Muscle layer of duodenum (tissue), 2 donors: ENCODE measurements at regions not wholly inside any gene's neighbourhood (a gene's known extent, or its start where the extent isn't known, plus 50 kb on each side); places are given as distances from the start of the nearest gene placed in this dataset.

Experiments
- H3K27ac ChIP-seq: one replicate; pipeline ENCODE4 v1.7.0; 2013; ENCODE audit warnings: mild to moderate bottlenecking, low read length
- H3K27me3 ChIP-seq: one replicate; pipeline ENCODE4 v1.7.0; 2013; ENCODE audit warnings: low read depth, mild to moderate bottlenecking, control low read depth, low read length
- H3K36me3 ChIP-seq, 2 donors: one replicate each; pipeline ENCODE4 v1.7.0; 2013; ENCODE audit warnings: low read length in 2 of 2, control low read depth in 1 of 2, mild to moderate bottlenecking in 1 of 2; ENCODE audit not compliant: insufficient read depth in 2 of 2, control insufficient read depth in 1 of 2
- H3K4me1 ChIP-seq, 2 donors: one replicate each; pipeline ENCODE4 v1.7.0; 2013; ENCODE audit warnings: low read length in 2 of 2, mild to moderate bottlenecking in 2 of 2, control low read depth in 1 of 2, moderate library complexity in 1 of 2; ENCODE audit not compliant: insufficient read depth in 2 of 2, control insufficient read depth in 1 of 2
- H3K4me3 ChIP-seq, 2 donors: one replicate each; pipeline ENCODE4 v1.7.0; 2013; ENCODE audit warnings: low read length in 2 of 2, low read depth in 1 of 2, mild to moderate bottlenecking in 1 of 2
- H3K9me3 ChIP-seq, 2 donors: one replicate each; pipeline ENCODE4 v1.7.0; 2013; ENCODE audit warnings: low read length in 2 of 2, control low read depth in 1 of 2, mild to moderate bottlenecking in 1 of 2; ENCODE audit not compliant: control insufficient read depth in 1 of 2
- donor health status: healthy.

- Histone ChIP-seq H3K4me1 (peaks cover 4 to 15% of the 10 kb centered on the region in 2 donors), H3K27ac (no peak overlapping the region), H3K4me3 (no peak overlapping the region), H3K9me3 (no peaks in the 10 kb centered on the region), H3K36me3 (peaks cover 0 to 3% of the 10 kb centered on the region in 2 donors), H3K27me3 (no peaks in the 10 kb centered on the region)
Observed at GRCh38 chr11:122175306-122175705, 59.3 kb upstream of the BLID start.

DNA sequence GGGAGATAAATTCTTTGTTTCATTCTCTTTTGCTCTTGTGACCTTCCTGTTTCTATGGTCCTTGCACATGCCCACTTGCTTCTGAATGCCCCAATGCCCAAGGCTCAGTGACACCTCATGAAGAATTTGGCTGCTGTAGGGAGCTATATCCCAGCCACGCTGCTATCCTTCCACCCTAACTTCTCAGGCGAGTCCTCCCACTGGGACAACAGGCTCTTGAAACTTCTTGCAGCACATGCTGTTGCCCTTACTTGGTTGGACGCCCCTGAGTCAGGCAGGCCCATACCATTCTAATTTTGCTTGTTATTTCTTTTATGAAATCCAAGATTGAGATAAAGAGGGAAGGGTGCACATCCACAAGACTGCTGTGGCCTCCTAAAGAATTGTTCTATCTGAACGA lies 57.6 kb upstream of the BLID start:
- Histone ChIP-seq H3K27ac (no peak overlapping the region), H3K27me3 (no peaks in the 10 kb centered on the region), H3K36me3 (peaks cover 0 to 3% of the 10 kb centered on the region in 2 donors), H3K4me1 (peaks cover 0 to 5% of the 10 kb centered on the region in 2 donors), H3K4me3 (no peak overlapping the region), H3K9me3 (no peaks in the 10 kb centered on the region)

DNA sequence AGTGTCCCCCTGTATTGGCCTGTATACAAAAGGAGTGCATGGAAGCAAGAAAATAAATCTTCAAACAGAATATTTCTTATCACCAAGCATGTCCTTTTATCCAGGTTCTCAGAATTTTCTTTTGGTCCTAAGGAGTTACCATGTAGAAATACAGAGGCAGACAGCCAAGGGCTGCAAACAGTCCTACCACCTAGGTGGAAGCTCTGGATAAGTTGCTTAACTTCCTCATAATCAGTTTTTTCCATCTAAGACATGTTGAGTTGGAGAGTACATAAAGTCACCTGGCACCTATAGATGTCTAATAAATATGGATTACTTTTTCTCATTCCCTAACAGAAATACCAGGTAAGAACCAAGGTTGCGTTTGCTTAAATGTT lies 57.0 kb upstream of the BLID start:
- Histone ChIP-seq H3K9me3 (no peaks in the 10 kb centered on the region), H3K4me3 (no peak overlapping the region), H3K4me1 (peaks cover 0 to 5% of the 10 kb centered on the region in 2 donors), H3K36me3 (peaks cover 0 to 3% of the 10 kb centered on the region in 2 donors), H3K27ac (no peak overlapping the region), H3K27me3 (no peaks in the 10 kb centered on the region)

- Histone ChIP-seq H3K4me3 (no peak overlapping the region), H3K36me3 (peaks cover 0 to 3% of the 10 kb centered on the region in 2 donors), H3K27ac (no peak overlapping the region), H3K27me3 (no peaks in the 10 kb centered on the region), H3K9me3 (no peaks in the 10 kb centered on the region), H3K4me1 (peaks cover 0 to 5% of the 10 kb centered on the region in 2 donors)
Observed at GRCh38 chr11:122172352-122173073, 56.5 kb upstream of the BLID start.

DNA sequence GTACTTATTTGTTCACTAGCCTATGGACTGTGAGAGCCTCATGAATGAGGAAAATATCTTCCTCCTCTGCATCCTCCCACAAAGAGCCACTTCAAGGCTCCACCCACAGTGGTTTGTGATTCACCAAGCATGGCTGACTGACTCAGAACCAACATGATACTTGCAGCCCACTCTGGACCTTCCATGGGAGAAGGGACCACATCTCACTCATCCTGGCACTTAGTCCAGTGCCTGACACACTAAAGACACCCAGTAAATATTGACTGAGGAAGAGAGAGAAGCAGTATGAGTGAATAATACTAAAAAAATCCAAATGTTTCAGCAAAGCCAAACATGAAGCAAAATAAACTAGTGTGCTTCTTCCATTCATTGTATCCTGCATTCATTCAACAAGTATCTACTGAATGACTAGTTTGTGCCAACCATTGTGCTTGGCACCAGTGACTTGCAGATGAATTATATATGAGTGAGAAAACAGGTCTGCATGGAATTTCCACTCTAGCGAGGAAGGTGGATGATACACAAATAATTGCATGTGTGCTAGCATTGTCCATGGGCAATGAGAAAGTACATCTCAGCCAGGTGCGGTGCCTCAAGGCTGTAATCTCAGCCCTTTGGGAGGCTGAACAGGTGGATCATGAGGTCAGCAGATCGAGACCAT lies 54.9 kb upstream of the BLID start:
- peaks cover 0 to 3% of the 10 kb centered on the region in 2 donors for H3K36me3 ChIP-seq
- no peaks in the 10 kb centered on the region for H3K27me3 ChIP-seq
- no peak overlapping the region for H3K4me3 ChIP-seq
- peaks cover 0 to 4% of the 10 kb centered on the region in 2 donors for H3K4me1 ChIP-seq
- no peak overlapping the region for H3K27ac ChIP-seq
- no peaks in the 10 kb centered on the region for H3K9me3 ChIP-seq

DNA sequence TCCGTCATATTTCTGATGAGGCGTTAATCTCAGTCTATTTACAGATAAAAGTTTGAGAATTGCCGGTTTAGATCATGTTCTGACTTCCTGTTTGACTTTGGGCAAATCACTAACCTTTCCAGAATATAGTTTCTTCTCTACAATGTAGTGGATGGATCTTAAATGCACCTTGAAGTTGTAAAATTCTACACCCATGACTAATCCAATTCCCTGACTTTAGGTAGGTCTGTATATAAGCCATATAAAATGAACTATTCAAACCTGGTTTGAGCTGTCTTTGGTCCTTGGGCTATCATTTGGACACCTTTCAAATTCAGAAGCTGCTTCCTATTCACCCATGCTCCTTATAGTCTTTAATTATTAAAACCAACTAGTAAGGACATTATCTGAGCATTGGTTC lies 52.2 kb upstream of the BLID start:
- Histone ChIP-seq H3K9me3 (no peaks in the 10 kb centered on the region), H3K4me1 (peaks cover 0 to 14% of the 10 kb centered on the region in 2 donors), H3K4me3 (no peak overlapping the region), H3K27me3 (no peaks in the 10 kb centered on the region), H3K27ac (no peak overlapping the region), H3K36me3 (no peaks in the 10 kb centered on the region)

GRCh38 chr11:122167100-122167499 lies 51.1 kb upstream of the BLID start:
- Histone ChIP-seq H3K4me1 (peaks cover 0 to 14% of the 10 kb centered on the region in 2 donors), H3K36me3 (peaks cover 0 to 6% of the 10 kb centered on the region in 2 donors), H3K9me3 (no peaks in the 10 kb centered on the region), H3K27ac (no peak overlapping the region), H3K27me3 (no peaks in the 10 kb centered on the region), H3K4me3 (no peak overlapping the region)

- peaks cover 0 to 24% of the 10 kb centered on the region in 2 donors for H3K4me1 ChIP-seq
- H3K27ac ChIP-seq = no peak overlapping the region
- no peaks in the 10 kb centered on the region for H3K9me3 ChIP-seq
- H3K27me3 ChIP-seq = no peaks in the 10 kb centered on the region
- no peak overlapping the region for H3K4me3 ChIP-seq
- H3K36me3 ChIP-seq = peaks cover 0 to 12% of the 10 kb centered on the region in 2 donors
Observed at GRCh38 chr11:122165607-122166371, 49.8 kb upstream of the BLID start.
